ENCODE measurements at regions not wholly inside any gene's neighbourhood (a gene's known extent, or its start where the extent isn't known, plus 50 kb on each side); places are given as distances from the start of the nearest gene placed in this dataset.
A peak's percentile ranks its signal among the peaks of the same experiment; 100 is the strongest.

GRCh38 chr17:79392598-79392997 lies 218.3 kb downstream of the RBFOX3 start:
- Histone ChIP-seq H2AFZ (ENCODE audit: low read depth, low read length) (no peak overlapping the region), H3K36me3 (ENCODE audit: insufficient read depth, low read length) (no peaks in the 10 kb centered on the region), H3K4me1 (ENCODE audit: insufficient read depth, low read length) (no peaks in the 10 kb centered on the region), H3K9me3 (ENCODE audit: insufficient read depth, low read length, severe bottlenecking) (no peaks in the 10 kb centered on the region), H3K79me2 (ENCODE audit: insufficient read depth, low read length) (no peaks in the 10 kb centered on the region), H4K20me1 (ENCODE audit: insufficient read depth, low read length) (peaks cover 24% of the 10 kb centered on the region), H3K27me3 (ENCODE audit: insufficient read depth, low read length, poor library complexity) (peaks cover 18% of the 10 kb centered on the region), H3K9ac (ENCODE audit: low read depth, low read length) (no peak overlapping the region), H3K27ac (ENCODE audit: low read length) (no peak overlapping the region), H3K4me3 (ENCODE audit: low read depth in 1 of 2, low read length in 2 of 2) (no peak overlapping the region), H3K4me2 (ENCODE audit: insufficient read depth, low read length) (no peak overlapping the region)
- no peak for DNase-seq
- no peak for TF ChIP-seq EZH2 (IDR thresholded peaks at IDR 0.05; ENCODE audit: borderline replicate concordance, low read depth, low read length, severe bottlenecking)
- TF ChIP-seq, protein P1, sequence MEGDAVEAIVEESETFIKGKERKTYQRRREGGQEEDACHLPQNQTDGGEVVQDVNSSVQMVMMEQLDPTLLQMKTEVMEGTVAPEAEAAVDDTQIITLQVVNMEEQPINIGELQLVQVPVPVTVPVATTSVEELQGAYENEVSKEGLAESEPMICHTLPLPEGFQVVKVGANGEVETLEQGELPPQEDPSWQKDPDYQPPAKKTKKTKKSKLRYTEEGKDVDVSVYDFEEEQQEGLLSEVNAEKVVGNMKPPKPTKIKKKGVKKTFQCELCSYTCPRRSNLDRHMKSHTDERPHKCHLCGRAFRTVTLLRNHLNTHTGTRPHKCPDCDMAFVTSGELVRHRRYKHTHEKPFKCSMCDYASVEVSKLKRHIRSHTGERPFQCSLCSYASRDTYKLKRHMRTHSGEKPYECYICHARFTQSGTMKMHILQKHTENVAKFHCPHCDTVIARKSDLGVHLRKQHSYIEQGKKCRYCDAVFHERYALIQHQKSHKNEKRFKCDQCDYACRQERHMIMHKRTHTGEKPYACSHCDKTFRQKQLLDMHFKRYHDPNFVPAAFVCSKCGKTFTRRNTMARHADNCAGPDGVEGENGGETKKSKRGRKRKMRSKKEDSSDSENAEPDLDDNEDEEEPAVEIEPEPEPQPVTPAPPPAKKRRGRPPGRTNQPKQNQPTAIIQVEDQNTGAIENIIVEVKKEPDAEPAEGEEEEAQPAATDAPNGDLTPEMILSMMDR (IDR thresholded peaks at IDR 0.05; ENCODE audit: borderline replicate concordance, extremely low read depth, low read length, poor library complexity, severe bottlenecking), result no peak
- ATAC-seq (ENCODE audit: insufficient read depth, low read depth), result no peak

- DNase-seq (peak; percentile 62), ATAC-seq (ENCODE audit: insufficient read depth, low read depth) (peak; percentile 55; the same call in 2 of the 3 replicates)
- H3K4me3 ChIP-seq (ENCODE audit: low read depth in 1 of 2, low read length in 2 of 2), result no peak overlapping the region
- H3K4me1 ChIP-seq (ENCODE audit: insufficient read depth, low read length), result no peaks in the 10 kb centered on the region
- no peak overlapping the region for H3K27ac ChIP-seq (ENCODE audit: low read length)
- H3K9me3 ChIP-seq (ENCODE audit: insufficient read depth, low read length, severe bottlenecking), result no peaks in the 10 kb centered on the region
- H3K27me3 ChIP-seq (ENCODE audit: insufficient read depth, low read length, poor library complexity), result peaks cover 19% of the 10 kb centered on the region
- H3K36me3 ChIP-seq (ENCODE audit: insufficient read depth, low read length), result no peaks in the 10 kb centered on the region
- H3K4me2 ChIP-seq (ENCODE audit: insufficient read depth, low read length), result no peak overlapping the region
- H2AFZ ChIP-seq (ENCODE audit: low read depth, low read length), result no peak overlapping the region
- peaks cover 26% of the 10 kb centered on the region for H4K20me1 ChIP-seq (ENCODE audit: insufficient read depth, low read length)
- H3K9ac ChIP-seq (ENCODE audit: low read depth, low read length), result no peak overlapping the region
- TF ChIP-seq, protein P1 (IDR thresholded peaks at IDR 0.05; ENCODE audit: borderline replicate concordance, extremely low read depth, low read length, poor library complexity, severe bottlenecking), result peak; percentile 84
- no peak for TF ChIP-seq EZH2 (IDR thresholded peaks at IDR 0.05; ENCODE audit: borderline replicate concordance, low read depth, low read length, severe bottlenecking)
- no peaks in the 10 kb centered on the region for H3K79me2 ChIP-seq (ENCODE audit: insufficient read depth, low read length)
Measured at GRCh38 chr17:79391376-79392233, 219.2 kb downstream of the RBFOX3 start.

- Histone ChIP-seq H3K27ac (ENCODE audit: low read length) (no peak overlapping the region), H3K4me1 (ENCODE audit: insufficient read depth, low read length) (no peaks in the 10 kb centered on the region), H3K79me2 (ENCODE audit: insufficient read depth, low read length) (no peaks in the 10 kb centered on the region), H3K9ac (ENCODE audit: low read depth, low read length) (no peak overlapping the region), H4K20me1 (ENCODE audit: insufficient read depth, low read length) (peaks cover 26% of the 10 kb centered on the region), H3K36me3 (ENCODE audit: insufficient read depth, low read length) (no peaks in the 10 kb centered on the region), H3K4me2 (ENCODE audit: insufficient read depth, low read length) (no peak overlapping the region), H3K4me3 (ENCODE audit: low read depth in 1 of 2, low read length in 2 of 2) (no peak overlapping the region), H3K9me3 (ENCODE audit: insufficient read depth, low read length, severe bottlenecking) (no peaks in the 10 kb centered on the region), H3K27me3 (ENCODE audit: insufficient read depth, low read length, poor library complexity) (peaks cover 19% of the 10 kb centered on the region), H2AFZ (ENCODE audit: low read depth, low read length) (no peak overlapping the region)
- TF ChIP-seq, protein P1 (IDR thresholded peaks at IDR 0.05; ENCODE audit: borderline replicate concordance, extremely low read depth, low read length, poor library complexity, severe bottlenecking), result no peak
- no peak for TF ChIP-seq EZH2 (IDR thresholded peaks at IDR 0.05; ENCODE audit: borderline replicate concordance, low read depth, low read length, severe bottlenecking)
- DNase-seq (no peak), ATAC-seq (ENCODE audit: insufficient read depth, low read depth) (no peak)
Measured at GRCh38 chr17:79389896-79390295, 221.0 kb downstream of the RBFOX3 start.

Measured in DND-41 (cell line).